Hepatic stellate cell (primary cell): ENCODE measurements at regions not wholly inside any gene's neighbourhood (a gene's known extent, or its start where the extent isn't known, plus 50 kb on each side); places are given as distances from the start of the nearest gene placed in this dataset.
A peak's percentile ranks its signal among the peaks of the same experiment; 100 is the strongest.

Experiments
- DNase-seq: peaks from one replicate; pipeline ENCODE4 v3.0.0; 2011; ENCODE audit warnings: low spot score

GRCh38 chr13:73293913-73294523 lies 235.2 kb downstream of the KLF5 start:
- DNase-seq: no peak

- no peak for DNase-seq
Measured at GRCh38 chr13:73292127-73292526, 233.3 kb downstream of the KLF5 start.

GRCh38 chr13:73290844-73291243 lies 232.0 kb downstream of the KLF5 start:
- DNase-seq: no peak

DNA sequence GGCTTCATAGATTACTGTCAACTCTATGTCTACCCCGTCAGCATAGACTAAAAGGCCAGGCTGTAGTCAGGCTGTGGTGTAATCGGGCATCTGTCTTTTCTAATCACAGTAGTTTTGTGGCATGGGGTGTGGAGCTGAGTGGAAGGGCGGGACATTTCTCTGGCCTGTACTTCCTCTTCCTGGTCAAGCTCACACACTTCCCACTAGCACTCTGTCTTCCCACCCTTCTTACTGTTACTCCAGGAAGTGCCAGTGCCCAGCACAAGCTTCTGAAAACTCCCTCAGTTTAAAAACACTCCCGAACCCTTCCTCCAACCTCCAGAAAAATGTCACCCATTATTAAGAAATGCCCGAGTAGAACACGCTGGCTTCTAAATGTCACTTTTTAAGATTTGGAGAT lies 229.8 kb downstream of the KLF5 start:
- DNase-seq: no peak

- DNase-seq: no peak
Measured at GRCh38 chr13:73287831-73288230, 229.0 kb downstream of the KLF5 start.

- no peak for DNase-seq
Measured at GRCh38 chr13:73286942-73287620, 228.3 kb downstream of the KLF5 start.

DNA sequence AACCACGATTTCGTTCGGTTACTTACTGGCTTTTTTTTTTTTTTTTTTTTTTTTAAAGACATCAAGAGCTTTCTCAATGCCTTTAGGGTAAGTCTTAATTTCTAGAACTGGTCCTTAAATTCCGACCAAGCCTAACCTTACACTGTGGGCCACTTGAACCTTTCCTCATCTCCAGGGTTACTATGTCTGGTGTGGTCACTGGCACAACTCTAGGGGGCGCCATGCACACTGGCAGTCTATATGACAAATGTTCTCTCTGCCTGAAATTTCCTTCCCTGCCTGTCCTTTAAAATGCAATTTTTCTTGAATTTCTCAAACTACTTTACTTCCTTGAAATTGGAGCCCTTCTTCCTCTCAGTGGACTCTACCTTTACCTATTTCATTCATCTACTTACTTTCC lies 227.4 kb downstream of the KLF5 start:
- no peak for DNase-seq

DNA sequence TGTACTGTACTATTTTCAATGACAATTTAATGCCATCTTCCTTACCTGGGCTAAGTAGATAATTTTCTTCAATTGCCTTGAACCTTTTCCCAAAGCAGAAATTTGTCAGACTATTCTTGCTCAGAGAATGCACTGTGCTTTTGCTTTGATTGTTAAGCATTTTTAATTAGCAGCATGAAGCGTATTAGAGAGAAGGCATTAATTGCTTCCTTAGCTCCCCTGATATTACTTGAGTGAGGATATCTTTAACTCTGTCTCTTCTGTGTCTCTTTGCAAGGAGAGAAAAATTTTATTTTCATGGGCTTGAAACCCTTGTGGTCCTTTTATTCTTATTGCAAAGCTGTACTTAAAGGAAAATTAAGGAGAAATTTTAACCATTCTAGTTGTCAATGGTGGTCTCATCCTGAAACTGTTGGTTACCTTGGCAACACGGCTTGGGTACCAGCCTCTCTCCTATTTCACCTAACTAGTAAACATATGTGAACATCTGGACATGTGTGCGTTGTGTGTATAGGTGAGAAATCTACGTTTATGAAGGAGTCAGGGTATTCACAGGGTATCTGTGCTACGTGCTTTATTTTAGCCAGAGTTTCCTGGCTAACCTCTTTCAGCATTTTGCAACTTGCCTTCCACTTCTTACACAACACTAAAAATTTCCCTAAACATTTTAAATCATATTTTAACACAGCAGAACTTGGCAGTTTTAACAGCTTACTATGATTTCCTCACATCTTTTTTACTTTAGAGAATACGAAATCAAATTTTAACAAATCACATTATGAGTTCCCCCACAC lies 225.5 kb downstream of the KLF5 start:
- no peak for DNase-seq

- DNase-seq: no peak
Measured at GRCh38 chr13:73283636-73284035, 224.8 kb downstream of the KLF5 start.

- DNase-seq: no peak
Measured at GRCh38 chr13:73281746-73282145, 222.9 kb downstream of the KLF5 start.

DNA sequence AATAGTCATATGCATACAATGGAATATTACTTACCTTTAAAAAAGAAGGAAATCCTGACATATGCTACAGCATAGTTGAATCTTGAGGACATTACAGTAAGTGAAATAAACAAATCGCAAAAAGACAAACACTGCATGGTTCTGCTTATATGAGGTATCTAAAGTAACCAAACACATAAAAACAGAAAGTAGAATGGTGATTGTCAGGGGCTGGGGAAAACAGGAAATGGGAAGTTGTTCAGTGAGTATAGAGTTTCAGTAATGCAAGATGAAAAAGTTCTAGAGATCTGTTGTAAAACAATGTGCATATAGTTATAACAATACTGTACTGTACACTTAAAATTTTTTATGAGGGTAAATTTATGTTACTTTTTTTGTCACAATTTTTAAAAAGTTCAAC lies 219.4 kb downstream of the KLF5 start:
- no peak for DNase-seq

DNA sequence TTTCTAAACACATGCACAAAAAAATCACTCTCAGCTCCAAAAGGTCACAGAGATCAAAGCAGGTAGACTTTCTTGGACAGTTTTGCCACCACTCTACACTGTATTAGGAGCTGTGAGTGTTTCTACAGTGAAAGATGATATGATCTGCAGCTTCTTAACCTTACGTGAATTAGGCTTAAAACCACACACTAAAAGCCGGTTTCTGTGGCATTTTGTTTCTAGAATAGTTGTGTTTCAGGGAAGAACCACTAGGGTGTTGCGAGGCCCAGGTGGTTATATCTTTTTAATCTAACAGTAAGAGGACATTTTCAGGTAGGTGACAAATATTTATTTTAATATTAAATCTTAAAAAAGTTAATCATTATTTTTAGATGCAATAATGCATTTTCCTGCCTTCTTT lies 216.4 kb downstream of the KLF5 start:
- DNase-seq: no peak

DNA sequence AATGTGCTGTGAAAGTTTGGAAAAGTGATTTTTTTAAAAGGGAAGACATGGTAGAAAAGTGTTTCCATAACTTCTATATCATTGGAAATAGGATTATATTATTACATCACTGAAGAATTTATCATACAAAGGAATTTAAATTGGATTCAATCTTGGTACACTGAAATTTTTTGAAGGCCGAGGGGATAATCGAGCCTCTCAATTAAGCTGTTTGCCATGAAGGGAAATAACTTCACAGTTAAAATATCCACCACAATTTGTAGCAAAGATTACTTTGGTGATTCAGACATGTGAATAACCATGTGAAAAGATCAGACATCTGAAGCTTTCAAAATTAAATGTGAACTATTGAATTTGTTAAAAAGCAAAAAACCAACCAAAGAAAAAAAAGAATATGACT lies 215.3 kb downstream of the KLF5 start:
- no peak for DNase-seq

- peak; percentile 26 for DNase-seq
Measured at GRCh38 chr13:73273745-73274144, 214.9 kb downstream of the KLF5 start.

DNA sequence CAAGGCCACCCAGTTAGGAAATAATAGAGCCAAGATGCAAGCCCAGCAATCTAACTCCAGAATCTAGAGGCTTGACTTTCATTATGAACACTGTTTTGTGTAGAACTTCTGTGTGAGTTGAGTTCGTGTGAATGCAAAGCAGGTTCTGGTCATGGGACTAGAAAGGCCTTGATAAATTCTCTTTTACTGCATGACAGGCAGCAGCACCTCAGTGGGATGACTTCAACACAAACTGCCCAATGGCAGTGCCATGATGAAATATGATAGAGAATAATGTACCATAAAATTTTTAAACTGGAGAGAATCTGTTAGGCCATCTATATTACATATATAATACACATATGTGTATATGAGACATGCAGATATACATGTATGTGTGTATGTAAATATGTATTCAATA lies 214.5 kb downstream of the KLF5 start:
- no peak for DNase-seq

DNA sequence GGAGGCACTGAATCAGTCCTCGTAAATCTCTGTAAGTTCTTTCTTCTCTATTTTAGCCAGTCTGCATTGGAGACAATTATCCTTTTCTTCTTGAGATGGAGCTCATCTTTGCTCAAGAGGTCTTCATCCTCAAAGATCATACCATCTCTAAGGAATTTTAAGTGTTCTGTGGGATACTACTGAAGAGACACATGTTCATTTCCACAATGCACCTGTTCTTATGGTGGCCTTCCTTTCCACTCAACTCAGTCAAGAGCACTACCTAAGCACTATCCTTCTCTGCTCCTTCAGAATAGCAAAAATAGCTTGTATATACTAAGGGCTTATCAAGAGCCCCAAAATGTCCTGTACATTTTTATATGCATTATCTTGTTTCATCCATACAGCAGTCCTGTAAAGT lies 214.0 kb downstream of the KLF5 start:
- no peak for DNase-seq

GRCh38 chr13:73268306-73268705 lies 209.5 kb downstream of the KLF5 start:
- DNase-seq: no peak

DNA sequence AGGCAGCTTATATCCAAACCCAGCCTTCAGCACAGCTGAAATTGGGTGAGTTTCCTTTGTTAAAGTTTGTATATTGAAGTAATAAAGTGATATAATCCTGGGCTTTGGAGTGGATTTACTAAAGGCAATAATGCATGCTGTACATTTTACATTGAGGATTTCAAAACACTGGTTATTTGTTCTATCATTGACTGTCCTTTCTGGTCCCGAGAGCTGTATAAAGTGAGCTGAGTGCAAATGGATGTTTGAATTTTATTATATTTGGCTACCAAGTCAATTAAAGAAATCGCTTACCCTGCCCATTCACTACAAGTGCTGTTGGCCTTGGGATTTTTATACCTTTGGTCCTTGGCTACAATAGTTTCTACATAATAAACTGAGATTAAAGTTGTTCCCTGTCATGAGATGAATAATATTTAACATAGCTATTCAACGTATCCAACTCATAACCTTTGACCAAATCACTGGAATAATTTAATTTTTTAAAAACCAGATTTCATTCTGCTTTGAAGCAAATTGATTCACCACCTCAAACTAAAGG lies 207.9 kb downstream of the KLF5 start:
- no peak for DNase-seq

- no peak for DNase-seq
Measured at GRCh38 chr13:73262862-73263627, 204.2 kb downstream of the KLF5 start.

DNA sequence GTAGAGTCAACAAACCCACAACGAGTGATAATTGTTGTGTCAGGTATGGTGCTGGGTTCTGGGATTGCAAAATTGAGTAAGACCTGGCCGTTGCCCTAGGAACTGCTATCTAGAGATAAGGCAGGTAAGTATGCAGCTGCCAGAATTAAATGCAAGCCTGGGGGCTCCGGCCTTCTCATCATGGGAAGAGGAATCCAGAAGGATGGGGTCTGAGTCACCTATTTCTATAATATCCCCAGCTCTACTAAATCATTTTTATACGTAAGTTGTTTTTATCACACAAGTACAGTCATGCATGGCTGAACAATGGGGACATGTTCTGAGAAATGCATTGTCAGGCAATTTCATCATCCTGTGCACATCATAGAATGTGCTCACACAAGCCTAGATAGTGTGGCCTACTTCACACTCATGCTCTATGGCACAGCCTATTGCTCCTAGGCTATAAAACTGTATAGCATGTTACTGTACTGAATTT lies 203.0 kb downstream of the KLF5 start:
- DNase-seq: no peak

DNA sequence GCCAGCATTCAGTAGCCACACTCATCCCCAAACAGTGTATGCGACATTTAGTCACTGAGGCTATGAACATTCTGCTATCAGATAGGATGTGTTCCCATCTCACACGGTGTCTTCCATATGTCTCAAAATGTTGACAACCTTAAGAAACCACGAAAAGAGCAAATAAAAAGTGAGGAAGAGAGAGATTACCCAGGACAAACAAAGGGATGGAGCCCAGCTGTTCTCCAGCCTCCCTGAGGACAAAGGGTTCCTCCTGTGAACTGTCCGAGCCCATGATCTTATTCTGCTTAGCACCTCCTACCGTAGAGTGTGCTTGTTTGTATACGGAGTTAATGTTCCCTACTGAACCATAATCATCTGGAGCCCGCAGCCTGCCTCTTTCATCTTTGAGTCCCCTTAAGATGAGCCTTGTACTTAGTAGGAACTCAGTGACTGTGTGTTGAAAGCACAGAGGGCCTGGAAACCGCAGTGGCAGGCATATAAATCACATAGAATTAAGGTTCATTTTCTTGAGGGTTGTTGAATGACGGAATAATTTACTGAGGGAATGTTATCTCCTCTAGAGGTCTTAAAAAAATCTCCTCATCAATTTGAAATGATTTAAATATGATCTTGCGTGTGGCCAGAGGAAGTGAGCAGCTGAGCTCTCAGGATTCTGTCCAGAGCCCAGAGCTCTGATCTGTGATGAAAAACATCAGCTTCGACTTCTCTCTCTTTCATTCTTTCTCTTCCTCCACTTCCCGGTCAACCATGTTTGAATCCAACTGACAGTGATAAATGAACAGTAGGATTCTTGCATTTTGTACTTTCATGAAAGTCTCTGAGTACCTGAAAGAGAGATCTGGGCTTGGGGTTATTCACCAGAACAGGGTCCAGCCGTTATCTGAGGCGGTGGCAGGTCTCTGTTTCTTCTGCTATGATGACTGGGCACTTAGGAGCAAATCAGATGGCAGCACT lies 200.5 kb downstream of the KLF5 start:
- DNase-seq: no peak
